H1 (cell line): ENCODE measurements at regions not wholly inside any gene's neighbourhood (a gene's known extent, or its start where the extent isn't known, plus 50 kb on each side); places are given as distances from the start of the nearest gene placed in this dataset.
"Not testable (repeated sequence)": the region's sequence is repeated elsewhere in the genome, so short reads cannot be mapped to it uniquely, and the experiment has no call there.

ENCODE experiments used
- CTCF ChIP-seq, 3 experiments: IDR thresholded peaks; 1 replicate in 2 of 3; 2 replicates in 1 of 3; pipeline versions ENCODE4 v1.5.1 to v1.6.1; 2011; ENCODE audit warnings: low read length in 3 of 3, mild to moderate bottlenecking in 3 of 3, inconsistent platforms in 2 of 3, low read depth in 1 of 3, moderate library complexity in 1 of 3; ENCODE audit not compliant: insufficient read depth in 1 of 3; ENCODE audit errors: control extremely low read depth in 1 of 3
- EP300 ChIP-seq, 2 experiments: IDR thresholded peaks; 1 replicate in 1 of 2; 2 replicates in 1 of 2; pipeline ENCODE4 v1.6.1; 2011 to 2012; ENCODE audit warnings: low read depth in 2 of 2, low read length in 2 of 2, mild to moderate bottlenecking in 2 of 2, borderline replicate concordance in 1 of 2, inconsistent platforms in 1 of 2, moderate library complexity in 1 of 2
- JUND ChIP-seq: IDR thresholded peaks from 2 replicates; pipeline ENCODE4 v1.6.1; 2011; ENCODE audit warnings: mild to moderate bottlenecking, improper control_type of control experiment, low read length
- MAFK ChIP-seq: IDR thresholded peaks from 2 replicates; pipeline ENCODE4 v1.6.1; 2012; ENCODE audit warnings: low read depth, mild to moderate bottlenecking, improper control_type of control experiment, low read length
- POLR2A ChIP-seq, 2 experiments: IDR thresholded peaks; 1 replicate in 1 of 2; 2 replicates in 1 of 2; pipeline ENCODE4 v1.6.1; 2011; ENCODE audit warnings: low read depth in 2 of 2, low read length in 2 of 2, mild to moderate bottlenecking in 2 of 2; ENCODE audit errors: control extremely low read depth in 1 of 2
- RFX5 ChIP-seq: IDR thresholded peaks from 2 replicates; pipeline ENCODE4 v1.6.1; 2011; ENCODE audit warnings: low read depth, low read length, improper control_type of control experiment, borderline replicate concordance
- SIX5 ChIP-seq: IDR thresholded peaks from 2 replicates; pipeline ENCODE4 v1.6.1; 2011; ENCODE audit warnings: mild to moderate bottlenecking, low read depth, low read length
- SRF ChIP-seq: IDR thresholded peaks from 2 replicates; pipeline ENCODE4 v1.6.1; 2011; ENCODE audit warnings: mild to moderate bottlenecking, low read depth, low read length, moderate library complexity
- SUZ12 ChIP-seq: fragments of 200-600 bp; sonication (generic); IDR thresholded peaks from 2 replicates; pipeline ENCODE4 v1.6.1; 2012; ENCODE audit warnings: mild to moderate bottlenecking, inconsistent platforms, low read length, moderate library complexity, mixed read lengths
- TEAD4 ChIP-seq: IDR thresholded peaks from 2 replicates; pipeline ENCODE4 v1.6.1; 2012; ENCODE audit warnings: low read depth, low read length, inconsistent platforms, mixed read lengths

- TF ChIP-seq CTCF (IDR thresholded peaks at IDR 0.05; ENCODE audit: control extremely low read depth in 1 of 3, insufficient read depth in 1 of 3, low read depth in 1 of 3, low read length in 3 of 3); EP300 (IDR thresholded peaks at IDR 0.05; ENCODE audit: borderline replicate concordance in 1 of 2, low read depth in 2 of 2, low read length in 2 of 2); SUZ12; SRF; RFX5; POLR2A (IDR thresholded peaks at IDR 0.05; ENCODE audit: control extremely low read depth in 1 of 2, low read depth in 2 of 2, low read length in 2 of 2); JUND; TEAD4; MAFK; SIX5: not testable (repeated sequence)
Measured at GRCh38 chr1:148403925-148404324, 79.2 kb downstream of the PPIAL4G start.
